ENCODE measurements at regions not wholly inside any gene's neighbourhood (a gene's known extent, or its start where the extent isn't known, plus 50 kb on each side); places are given as distances from the start of the nearest gene placed in this dataset.

DNA sequence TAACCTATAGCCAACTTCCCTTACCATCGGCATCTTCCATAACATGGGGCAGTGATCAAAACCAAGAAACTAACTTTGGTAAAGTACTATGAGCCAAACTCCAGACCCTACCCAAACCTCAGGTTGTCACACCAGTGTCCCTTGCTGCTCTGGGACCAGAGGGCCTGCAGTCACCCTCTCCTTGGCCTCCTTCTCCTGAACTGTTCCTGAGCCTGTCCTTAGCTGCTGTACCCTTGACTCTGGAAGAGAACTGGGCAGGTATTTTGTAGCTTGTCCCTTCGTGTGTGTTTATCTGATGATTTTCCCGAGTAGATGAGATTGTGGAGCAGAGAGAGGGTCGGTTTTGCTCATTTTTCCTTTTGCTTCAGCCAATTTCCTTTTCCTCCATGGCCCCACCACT, 240.4 kb downstream of the SYK start:
- Histone ChIP-seq H3K79me2 (ENCODE audit: control insufficient read depth, low read length) (no peaks in the 10 kb centered on the region), H4K20me1 (ENCODE audit: control insufficient read depth, insufficient read depth, low read depth, low read length) (no peaks in the 10 kb centered on the region), H3K4me3 (ENCODE audit: low read length) (no peak overlapping the region), H3K9me3 (ENCODE audit: control insufficient read depth, insufficient read depth, low read length) (no peaks in the 10 kb centered on the region), H3K27ac (ENCODE audit: low read depth, low read length) (no peak overlapping the region), H3F3A (ENCODE audit: control insufficient read depth, insufficient read depth) (no peaks in the 10 kb centered on the region), H3K27me3 (ENCODE audit: control insufficient read depth, low read length) (peaks cover 12% of the 10 kb centered on the region), H3K4me2 (ENCODE audit: low read length) (no peak overlapping the region), H3K36me3 (ENCODE audit: control insufficient read depth, low read length) (no peaks in the 10 kb centered on the region), H3K9me2 (replicated peaks; ENCODE audit: control insufficient read depth, low read length) (no peaks in the 10 kb centered on the region), H3K4me1 (ENCODE audit: control insufficient read depth, low read length) (peaks cover 6% of the 10 kb centered on the region; the same call in 1 of the 2 replicates)
- no peak for TF ChIP-seq EZH2phosphoT487 (IDR thresholded peaks at IDR 0.05; ENCODE audit: borderline replicate concordance, low read length)
- TF ChIP-seq, protein P1, sequence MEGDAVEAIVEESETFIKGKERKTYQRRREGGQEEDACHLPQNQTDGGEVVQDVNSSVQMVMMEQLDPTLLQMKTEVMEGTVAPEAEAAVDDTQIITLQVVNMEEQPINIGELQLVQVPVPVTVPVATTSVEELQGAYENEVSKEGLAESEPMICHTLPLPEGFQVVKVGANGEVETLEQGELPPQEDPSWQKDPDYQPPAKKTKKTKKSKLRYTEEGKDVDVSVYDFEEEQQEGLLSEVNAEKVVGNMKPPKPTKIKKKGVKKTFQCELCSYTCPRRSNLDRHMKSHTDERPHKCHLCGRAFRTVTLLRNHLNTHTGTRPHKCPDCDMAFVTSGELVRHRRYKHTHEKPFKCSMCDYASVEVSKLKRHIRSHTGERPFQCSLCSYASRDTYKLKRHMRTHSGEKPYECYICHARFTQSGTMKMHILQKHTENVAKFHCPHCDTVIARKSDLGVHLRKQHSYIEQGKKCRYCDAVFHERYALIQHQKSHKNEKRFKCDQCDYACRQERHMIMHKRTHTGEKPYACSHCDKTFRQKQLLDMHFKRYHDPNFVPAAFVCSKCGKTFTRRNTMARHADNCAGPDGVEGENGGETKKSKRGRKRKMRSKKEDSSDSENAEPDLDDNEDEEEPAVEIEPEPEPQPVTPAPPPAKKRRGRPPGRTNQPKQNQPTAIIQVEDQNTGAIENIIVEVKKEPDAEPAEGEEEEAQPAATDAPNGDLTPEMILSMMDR (IDR thresholded peaks at IDR 0.05; ENCODE audit: low read depth, low read length, poor library complexity, severe bottlenecking): no peak

DNA sequence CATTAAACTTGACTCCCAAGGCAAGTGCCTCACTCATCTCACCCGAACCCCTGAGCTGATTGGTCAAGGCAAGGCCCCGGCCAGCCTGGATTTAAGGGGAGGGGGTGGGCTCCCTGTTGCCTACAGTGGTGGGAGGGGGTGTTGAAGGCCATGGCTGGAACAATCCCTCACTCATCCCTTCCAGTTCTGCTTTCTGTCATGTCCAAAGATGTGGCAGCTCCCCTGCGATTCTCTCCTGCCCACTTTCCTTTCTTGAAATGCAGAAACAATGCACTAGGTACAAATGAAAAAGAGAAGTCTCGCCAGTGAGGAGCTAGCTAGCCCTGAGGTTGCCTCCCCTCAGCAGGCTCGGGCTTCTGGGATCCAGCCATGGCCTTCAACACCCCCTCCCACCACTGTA, 240.9 kb downstream of the SYK start:
- peaks cover 2% of the 10 kb centered on the region; the same call in 1 of the 2 replicates for H3K4me1 ChIP-seq (ENCODE audit: control insufficient read depth, low read length)
- no peaks in the 10 kb centered on the region for H3F3A ChIP-seq (ENCODE audit: control insufficient read depth, insufficient read depth)
- no peaks in the 10 kb centered on the region for H3K9me2 ChIP-seq (replicated peaks; ENCODE audit: control insufficient read depth, low read length)
- no peaks in the 10 kb centered on the region for H4K20me1 ChIP-seq (ENCODE audit: control insufficient read depth, insufficient read depth, low read depth, low read length)
- TF ChIP-seq EZH2phosphoT487 (IDR thresholded peaks at IDR 0.05; ENCODE audit: borderline replicate concordance, low read length): no peak
- TF ChIP-seq, protein P1 (IDR thresholded peaks at IDR 0.05; ENCODE audit: low read depth, low read length, poor library complexity, severe bottlenecking): no peak
- H3K79me2 ChIP-seq (ENCODE audit: control insufficient read depth, low read length): no peaks in the 10 kb centered on the region
- peaks cover 8% of the 10 kb centered on the region for H3K27me3 ChIP-seq (ENCODE audit: control insufficient read depth, low read length)
- H3K36me3 ChIP-seq (ENCODE audit: control insufficient read depth, low read length): no peaks in the 10 kb centered on the region
- no peak overlapping the region for H3K4me2 ChIP-seq (ENCODE audit: low read length)
- H3K27ac ChIP-seq (ENCODE audit: low read depth, low read length): no peak overlapping the region
- H3K9me3 ChIP-seq (ENCODE audit: control insufficient read depth, insufficient read depth, low read length): no peaks in the 10 kb centered on the region
- H3K4me3 ChIP-seq (ENCODE audit: low read length): no peak overlapping the region

DNA sequence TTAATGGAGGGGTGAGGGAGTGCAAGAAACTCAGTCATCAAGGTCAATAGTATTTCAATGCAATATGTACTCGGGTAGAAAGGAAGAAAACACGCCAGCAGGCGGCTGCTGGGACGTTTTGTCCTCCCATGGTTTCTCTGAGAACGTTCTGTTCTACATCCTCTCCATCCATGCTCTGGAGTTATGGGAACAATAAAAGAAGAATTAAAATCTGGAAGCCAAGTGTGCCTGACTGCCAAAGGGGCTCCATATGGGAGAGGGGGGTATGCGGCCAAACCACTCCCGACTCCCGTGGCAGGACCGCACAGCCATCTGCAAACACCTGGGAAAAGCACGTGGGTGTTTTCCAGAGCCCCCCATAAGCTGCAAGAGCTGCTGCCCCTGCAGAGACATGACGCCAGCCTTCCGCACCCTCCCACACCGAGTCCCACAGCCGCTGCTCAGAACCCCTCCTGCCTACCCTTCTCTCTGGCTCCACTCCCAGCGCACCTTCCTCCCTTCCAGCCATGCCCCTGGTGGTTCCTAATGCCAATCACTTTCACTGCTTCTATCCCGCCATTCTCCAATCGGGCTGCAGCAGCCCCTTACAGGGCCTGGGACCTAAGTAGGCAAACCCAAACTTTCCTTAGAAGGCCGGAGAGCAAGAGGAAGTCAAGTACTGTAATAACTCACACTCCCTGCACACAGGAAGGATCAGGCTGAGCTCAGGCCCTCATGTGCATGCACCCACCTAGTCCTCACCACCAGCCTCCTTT, 241.6 kb downstream of the SYK start:
- Histone ChIP-seq H3K4me3 (ENCODE audit: low read length) (no peak overlapping the region), H3K4me2 (ENCODE audit: low read length) (no peak overlapping the region), H3K36me3 (ENCODE audit: control insufficient read depth, low read length) (no peaks in the 10 kb centered on the region), H3K9me3 (ENCODE audit: control insufficient read depth, insufficient read depth, low read length) (no peaks in the 10 kb centered on the region), H3K27me3 (ENCODE audit: control insufficient read depth, low read length) (peaks cover 8% of the 10 kb centered on the region), H3K79me2 (ENCODE audit: control insufficient read depth, low read length) (no peaks in the 10 kb centered on the region), H3F3A (ENCODE audit: control insufficient read depth, insufficient read depth) (no peaks in the 10 kb centered on the region), H4K20me1 (ENCODE audit: control insufficient read depth, insufficient read depth, low read depth, low read length) (no peaks in the 10 kb centered on the region), H3K9me2 (replicated peaks; ENCODE audit: control insufficient read depth, low read length) (no peaks in the 10 kb centered on the region), H3K4me1 (ENCODE audit: control insufficient read depth, low read length) (no peaks in the 10 kb centered on the region), H3K27ac (ENCODE audit: low read depth, low read length) (no peak overlapping the region)
- TF ChIP-seq, protein P1 (IDR thresholded peaks at IDR 0.05; ENCODE audit: low read depth, low read length, poor library complexity, severe bottlenecking): no peak
- no peak for TF ChIP-seq EZH2phosphoT487 (IDR thresholded peaks at IDR 0.05; ENCODE audit: borderline replicate concordance, low read length)

All from DOHH2 (cell line).